ENCODE measurements at regions not wholly inside any gene's neighbourhood (a gene's known extent, or its start where the extent isn't known, plus 50 kb on each side); places are given as distances from the start of the nearest gene placed in this dataset.

- H3K4me3 ChIP-seq (ENCODE audit: low read depth, low read length): no peak overlapping the region
- no peak for TF ChIP-seq CTCF (IDR thresholded peaks at IDR 0.05; ENCODE audit: low read depth, low read length, missing control alignments)
- no peak for DNase-seq (ENCODE audit: low read depth)
Measured at GRCh38 chr17:33802349-33803198, 452.5 kb upstream of the CCL2 start.

GRCh38 chr17:33803199-33803685 lies 451.8 kb upstream of the CCL2 start:
- TF ChIP-seq CTCF (IDR thresholded peaks at IDR 0.05; ENCODE audit: low read depth, low read length, missing control alignments): no peak
- no peak overlapping the region for H3K4me3 ChIP-seq (ENCODE audit: low read depth, low read length)
- DNase-seq (ENCODE audit: low read depth): no peak

DNA sequence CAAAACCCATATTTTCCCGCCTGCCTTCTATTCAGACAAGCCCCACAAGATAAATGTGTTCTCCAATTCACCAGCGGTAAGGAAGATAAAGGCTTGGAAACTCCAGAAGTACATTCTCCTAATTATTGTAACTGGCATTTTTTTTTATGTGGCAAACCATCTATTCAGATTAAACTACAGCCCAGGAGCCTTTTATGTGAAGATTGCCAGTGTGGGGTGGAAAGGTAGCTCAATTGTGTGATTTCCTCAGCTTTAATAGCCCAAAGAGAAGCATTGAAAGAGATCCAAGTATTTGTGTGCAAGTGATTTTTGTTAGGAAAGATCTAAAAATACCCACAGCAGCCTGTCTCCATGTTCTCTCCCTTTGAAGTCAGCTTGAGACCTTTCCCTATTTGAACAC lies 451.4 kb upstream of the CCL2 start:
- H3K4me3 ChIP-seq (ENCODE audit: low read depth, low read length): no peak overlapping the region
- no peak for DNase-seq (ENCODE audit: low read depth)
- no peak for TF ChIP-seq CTCF (IDR thresholded peaks at IDR 0.05; ENCODE audit: low read depth, low read length, missing control alignments)

DNA sequence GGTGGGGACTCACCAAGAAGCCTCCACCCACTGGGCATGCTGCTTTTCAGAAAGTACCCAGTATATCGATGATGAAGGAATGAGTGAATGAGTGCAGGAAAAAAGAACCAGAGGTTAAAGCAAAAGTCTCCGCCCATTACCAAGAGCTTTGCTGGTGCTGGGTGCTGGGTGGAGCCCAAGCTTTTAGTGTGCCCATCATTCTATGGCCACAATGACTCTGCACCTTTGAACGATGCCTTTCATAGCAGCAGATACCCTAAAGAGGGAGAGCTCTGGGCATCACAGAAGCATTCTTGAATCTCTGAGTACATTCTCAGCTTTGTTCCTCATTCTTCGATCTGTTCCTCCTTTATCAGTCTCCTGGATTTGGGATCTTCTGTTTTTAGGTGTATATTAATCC lies 450.7 kb upstream of the CCL2 start:
- TF ChIP-seq CTCF (IDR thresholded peaks at IDR 0.05; ENCODE audit: low read depth, low read length, missing control alignments): no peak
- no peak overlapping the region for H3K4me3 ChIP-seq (ENCODE audit: low read depth, low read length)
- DNase-seq (ENCODE audit: low read depth): no peak

GRCh38 chr17:33806631-33807030 lies 448.5 kb upstream of the CCL2 start:
- no peak for TF ChIP-seq CTCF (IDR thresholded peaks at IDR 0.05; ENCODE audit: low read depth, low read length, missing control alignments)
- DNase-seq (ENCODE audit: low read depth): no peak
- H3K4me3 ChIP-seq (ENCODE audit: low read depth, low read length): no peak overlapping the region

- TF ChIP-seq CTCF (IDR thresholded peaks at IDR 0.05; ENCODE audit: low read depth, low read length, missing control alignments): no peak
- DNase-seq (ENCODE audit: low read depth): no peak
Measured at GRCh38 chr17:33809748-33810147, 445.3 kb upstream of the CCL2 start.

More at GRCh38 chr17:33809748-33810147, 445.3 kb upstream of the CCL2 start:
- H3K4me3 ChIP-seq (ENCODE audit: low read depth, low read length): no peak overlapping the region

Data from GM12864 (cell line).